GM12864 (cell line): ENCODE measurements at regions not wholly inside any gene's neighbourhood (a gene's known extent, or its start where the extent isn't known, plus 50 kb on each side); places are given as distances from the start of the nearest gene placed in this dataset.

Experiments used
- DNase-seq: peaks from one replicate; pipeline ENCODE4 v3.0.0-alpha.2; 2011; ENCODE audit warnings: low read depth
- H3K4me3 ChIP-seq: 2 replicates; pipeline ENCODE4 v1.5.1; 2011; ENCODE audit warnings: mild to moderate bottlenecking, low read depth, low read length, control low read depth
- TF ChIP-seq, protein P1 (sequence below): IDR thresholded peaks from 2 replicates; pipeline ENCODE4 v1.5.1; 2011; ENCODE audit warnings: low read depth, mild to moderate bottlenecking, moderate library complexity, low read length, control low read depth, inconsistent platforms; ENCODE audit errors: missing control alignments

DNA sequence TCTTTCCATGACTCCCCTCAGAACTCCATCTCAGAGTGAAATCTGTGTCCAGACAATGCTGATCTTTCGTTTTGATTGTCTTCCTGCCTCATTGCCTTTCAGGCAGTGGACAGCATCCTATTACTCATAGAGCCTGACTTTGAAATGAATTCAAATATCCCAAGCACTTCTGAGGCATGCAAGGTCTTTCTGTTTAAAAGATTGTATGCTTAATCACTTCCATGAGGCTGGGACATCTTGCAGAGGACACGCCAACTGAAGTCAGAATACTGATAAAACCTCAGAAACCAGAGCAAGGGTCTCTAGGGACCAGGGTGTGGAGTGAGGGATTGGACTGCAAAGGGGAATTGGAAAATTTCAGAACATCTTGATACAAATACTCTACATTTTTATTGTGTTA, 836.5 kb upstream of the ID2 start:
- H3K4me3 ChIP-seq, result no peak overlapping the region
- TF ChIP-seq, protein P1, sequence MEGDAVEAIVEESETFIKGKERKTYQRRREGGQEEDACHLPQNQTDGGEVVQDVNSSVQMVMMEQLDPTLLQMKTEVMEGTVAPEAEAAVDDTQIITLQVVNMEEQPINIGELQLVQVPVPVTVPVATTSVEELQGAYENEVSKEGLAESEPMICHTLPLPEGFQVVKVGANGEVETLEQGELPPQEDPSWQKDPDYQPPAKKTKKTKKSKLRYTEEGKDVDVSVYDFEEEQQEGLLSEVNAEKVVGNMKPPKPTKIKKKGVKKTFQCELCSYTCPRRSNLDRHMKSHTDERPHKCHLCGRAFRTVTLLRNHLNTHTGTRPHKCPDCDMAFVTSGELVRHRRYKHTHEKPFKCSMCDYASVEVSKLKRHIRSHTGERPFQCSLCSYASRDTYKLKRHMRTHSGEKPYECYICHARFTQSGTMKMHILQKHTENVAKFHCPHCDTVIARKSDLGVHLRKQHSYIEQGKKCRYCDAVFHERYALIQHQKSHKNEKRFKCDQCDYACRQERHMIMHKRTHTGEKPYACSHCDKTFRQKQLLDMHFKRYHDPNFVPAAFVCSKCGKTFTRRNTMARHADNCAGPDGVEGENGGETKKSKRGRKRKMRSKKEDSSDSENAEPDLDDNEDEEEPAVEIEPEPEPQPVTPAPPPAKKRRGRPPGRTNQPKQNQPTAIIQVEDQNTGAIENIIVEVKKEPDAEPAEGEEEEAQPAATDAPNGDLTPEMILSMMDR, result no peak
- DNase-seq, result no peak

GRCh38 chr2:7846607-7847006, 835.2 kb upstream of the ID2 start:
- DNase-seq, result no peak
- TF ChIP-seq, protein P1, result no peak
- no peak overlapping the region for H3K4me3 ChIP-seq

- TF ChIP-seq, protein P1, result no peak
- H3K4me3 ChIP-seq, result no peak overlapping the region
- DNase-seq, result no peak
Observed at GRCh38 chr2:7847321-7847720, 834.5 kb upstream of the ID2 start.

- no peak for DNase-seq
- TF ChIP-seq, protein P1, result no peak
- H3K4me3 ChIP-seq, result no peak overlapping the region
Observed at GRCh38 chr2:7849027-7849426, 832.8 kb upstream of the ID2 start.

- no peak overlapping the region for H3K4me3 ChIP-seq
- TF ChIP-seq, protein P1, result no peak
Observed at GRCh38 chr2:7849531-7849930, 832.3 kb upstream of the ID2 start.

GRCh38 chr2:7852546-7852945, 829.3 kb upstream of the ID2 start:
- H3K4me3 ChIP-seq, result no peak overlapping the region
- DNase-seq, result no peak
- TF ChIP-seq, protein P1, result no peak

More at GRCh38 chr2:7849531-7849930, 832.3 kb upstream of the ID2 start:
- no peak for DNase-seq

DNA sequence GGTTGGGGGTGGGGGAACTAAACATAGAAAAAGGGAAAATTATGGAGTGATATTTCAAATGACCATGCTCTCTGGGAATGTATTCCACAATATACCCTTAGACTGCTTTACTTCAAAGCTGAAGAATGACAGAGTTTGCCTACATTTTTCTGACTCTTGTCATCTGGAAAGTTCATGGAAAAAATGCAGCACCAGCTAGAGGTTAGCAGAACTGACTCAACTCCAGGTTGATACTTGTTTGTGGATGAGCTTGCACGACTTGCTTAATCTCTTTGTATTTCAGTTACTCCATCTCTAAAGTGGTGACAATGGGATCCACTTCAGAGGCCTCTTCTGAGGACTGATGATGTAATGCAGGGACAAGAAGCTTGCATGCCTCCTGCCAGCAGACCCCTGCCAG, 824.0 kb upstream of the ID2 start:
- TF ChIP-seq, protein P1, result no peak
- H3K4me3 ChIP-seq, result no peak overlapping the region
- DNase-seq, result no peak
